ENCODE measurements at regions not wholly inside any gene's neighbourhood (a gene's known extent, or its start where the extent isn't known, plus 50 kb on each side); places are given as distances from the start of the nearest gene placed in this dataset.

DNA sequence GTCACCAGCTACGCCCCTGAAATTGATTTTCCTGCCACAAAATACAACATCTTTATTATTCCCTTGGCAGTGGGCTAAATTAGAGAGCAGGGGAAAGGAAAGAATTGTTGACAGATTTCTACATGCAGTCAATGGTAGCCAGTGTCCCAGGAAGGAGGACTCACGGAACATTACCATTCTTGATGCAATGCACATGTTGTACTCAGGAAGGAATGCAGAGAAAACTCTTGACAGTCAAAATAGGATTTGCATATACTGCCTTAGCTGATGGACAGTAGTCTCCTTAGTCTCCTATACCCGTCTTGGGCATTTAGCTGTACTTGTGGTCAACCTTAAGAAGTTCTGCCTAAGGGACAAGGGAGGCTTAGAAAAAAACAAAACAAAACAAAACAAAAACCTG is 158.0 kb upstream of the GYPA start:
- TF ChIP-seq, protein P1, sequence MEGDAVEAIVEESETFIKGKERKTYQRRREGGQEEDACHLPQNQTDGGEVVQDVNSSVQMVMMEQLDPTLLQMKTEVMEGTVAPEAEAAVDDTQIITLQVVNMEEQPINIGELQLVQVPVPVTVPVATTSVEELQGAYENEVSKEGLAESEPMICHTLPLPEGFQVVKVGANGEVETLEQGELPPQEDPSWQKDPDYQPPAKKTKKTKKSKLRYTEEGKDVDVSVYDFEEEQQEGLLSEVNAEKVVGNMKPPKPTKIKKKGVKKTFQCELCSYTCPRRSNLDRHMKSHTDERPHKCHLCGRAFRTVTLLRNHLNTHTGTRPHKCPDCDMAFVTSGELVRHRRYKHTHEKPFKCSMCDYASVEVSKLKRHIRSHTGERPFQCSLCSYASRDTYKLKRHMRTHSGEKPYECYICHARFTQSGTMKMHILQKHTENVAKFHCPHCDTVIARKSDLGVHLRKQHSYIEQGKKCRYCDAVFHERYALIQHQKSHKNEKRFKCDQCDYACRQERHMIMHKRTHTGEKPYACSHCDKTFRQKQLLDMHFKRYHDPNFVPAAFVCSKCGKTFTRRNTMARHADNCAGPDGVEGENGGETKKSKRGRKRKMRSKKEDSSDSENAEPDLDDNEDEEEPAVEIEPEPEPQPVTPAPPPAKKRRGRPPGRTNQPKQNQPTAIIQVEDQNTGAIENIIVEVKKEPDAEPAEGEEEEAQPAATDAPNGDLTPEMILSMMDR (conservative IDR thresholded peaks at IDR 0.05), result no peak
- no peak for TF ChIP-seq EZH2 (IDR thresholded peaks at IDR 0.05; ENCODE audit: low read depth)
